Heart left ventricle (tissue), 13 donors: ENCODE measurements at regions not wholly inside any gene's neighbourhood (a gene's known extent, or its start where the extent isn't known, plus 50 kb on each side); places are given as distances from the start of the nearest gene placed in this dataset.

ENCODE experiments used
- POLR2A ChIP-seq, 2 donors: fragments of 450-650 bp; IDR thresholded peaks; one replicate each; pipeline ENCODE4 v1.6.1; 2017; ENCODE audit warnings: antibody characterized with exemption in 2 of 2, mild to moderate bottlenecking in 2 of 2, moderate library complexity in 2 of 2
- TF ChIP-seq, protein P1 (sequence below), 12 donors: fragments of 200-600 bp; sonication (generic) in 4 of 12; IDR thresholded peaks; one replicate each; pipeline versions ENCODE4 v1.5.0 to v1.8.0; 2018 to 2022; ENCODE audit warnings: antibody characterized with exemption in 12 of 12, mild to moderate bottlenecking in 5 of 12
- donor health status: ischemic (EF 13 %, LVEDD 7.1; RV severe dilation, severe dysfunction).
- donor health status: DM: no; HTN: yes; CAD: no.
- donor health status: DM: no; HTN: no; CAD: no.
- donor health status: ischemic (EF 25% LVEDD 6.9; RV normal size, moderate dysfunction).
- donor health status: ischemic (EF 25% LVEDD 5.7; RV mildly dilated, moderate dysfunction).
- donor health status: ischemic (EF 35%, LVEDD 5.7; RV mildly dilated, moderate dysfunction).
- donor health status: nonischemic (EF 11% LVEDD 7.7; RV severe dilation, severe dysfunction).
- donor health status: DM: yes; HTN: yes; CAD: no.
- donor health status: PGD.
- donor health status: ischemic (EF 29% LVEDD 5.4; RV normal size, mild dysfunction).
- donor health status: nonischemic (EF 23%, LVEDD 6.1; RV moderate dilation, normal function).

DNA sequence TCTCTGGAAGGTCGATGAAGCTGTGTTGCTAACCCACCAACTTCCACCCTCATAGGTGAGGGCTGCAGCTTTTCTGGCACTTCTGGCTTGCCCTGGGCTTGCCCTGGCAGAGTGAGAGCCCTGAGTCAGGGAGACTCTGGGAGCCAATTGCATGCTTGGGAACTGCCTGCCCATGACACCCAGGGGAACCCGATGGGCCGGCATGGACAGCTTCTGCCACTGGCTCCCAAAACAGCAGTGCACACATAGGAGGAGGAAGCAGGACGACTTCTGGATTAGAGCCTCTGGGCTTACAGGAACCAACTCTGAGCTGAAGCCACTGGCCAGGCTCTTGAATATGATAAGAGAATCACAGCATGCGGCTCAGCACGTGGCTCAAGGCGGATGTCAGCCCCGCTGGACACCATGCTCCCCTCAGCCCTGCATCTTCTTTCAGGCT lies 135.2 kb upstream of the UNC5B start:
- no peak for TF ChIP-seq POLR2A (IDR thresholded peaks at IDR 0.05)
- TF ChIP-seq, protein P1, sequence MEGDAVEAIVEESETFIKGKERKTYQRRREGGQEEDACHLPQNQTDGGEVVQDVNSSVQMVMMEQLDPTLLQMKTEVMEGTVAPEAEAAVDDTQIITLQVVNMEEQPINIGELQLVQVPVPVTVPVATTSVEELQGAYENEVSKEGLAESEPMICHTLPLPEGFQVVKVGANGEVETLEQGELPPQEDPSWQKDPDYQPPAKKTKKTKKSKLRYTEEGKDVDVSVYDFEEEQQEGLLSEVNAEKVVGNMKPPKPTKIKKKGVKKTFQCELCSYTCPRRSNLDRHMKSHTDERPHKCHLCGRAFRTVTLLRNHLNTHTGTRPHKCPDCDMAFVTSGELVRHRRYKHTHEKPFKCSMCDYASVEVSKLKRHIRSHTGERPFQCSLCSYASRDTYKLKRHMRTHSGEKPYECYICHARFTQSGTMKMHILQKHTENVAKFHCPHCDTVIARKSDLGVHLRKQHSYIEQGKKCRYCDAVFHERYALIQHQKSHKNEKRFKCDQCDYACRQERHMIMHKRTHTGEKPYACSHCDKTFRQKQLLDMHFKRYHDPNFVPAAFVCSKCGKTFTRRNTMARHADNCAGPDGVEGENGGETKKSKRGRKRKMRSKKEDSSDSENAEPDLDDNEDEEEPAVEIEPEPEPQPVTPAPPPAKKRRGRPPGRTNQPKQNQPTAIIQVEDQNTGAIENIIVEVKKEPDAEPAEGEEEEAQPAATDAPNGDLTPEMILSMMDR (IDR thresholded peaks at IDR 0.05), result no peak
